K562 (cell line): ENCODE measurements at regions not wholly inside any gene's neighbourhood (a gene's known extent, or its start where the extent isn't known, plus 50 kb on each side); places are given as distances from the start of the nearest gene placed in this dataset.
A peak's percentile ranks its signal among the peaks of the same experiment; 100 is the strongest.
"Not testable (repeated sequence)": the region's sequence is repeated elsewhere in the genome, so short reads cannot be mapped to it uniquely, and the experiment has no call there.

ENCODE experiments used
- ATAC-seq: fragments of 200-7000 bp; cut with Tn5 transposase; 3 replicates; pipeline ENCODE4 v1.9.1; 2020; ENCODE audit warnings: moderate library complexity
- BruUV-seq: library from RNA; stranded (reverse); fragments of 400-500 nt; replicated peaks from 2 replicates; lab custom pipeline; 2021; lab: Mats Ljungman, UMichigan
- CTCF ChIA-PET: fragments of 300-600 bp; formaldehyde crosslinking; extraction: SDS; loops from one replicate; lab custom pipeline; 2021; ENCODE audit warnings: low intra/inter-chr PET ratio; lab: Yijun Ruan, JAX
- POLR2A ChIA-PET: fragments of 300-600, 350-650 bp; sonication (Branson Sonifier 250); formaldehyde crosslinking; extraction: SDS; loops from one replicate; lab custom pipeline; 2021; ENCODE audit warnings: antibody characterized with exemption, inconsistent platforms; lab: Yijun Ruan, JAX
- DNase-seq, 4 experiments: peaks; one replicate each; pipeline versions ENCODE4 v3.0.0 to v3.0.0-alpha.2; 2011 to 2018; ENCODE audit warnings: low spot score in 3 of 4, mixed read lengths in 3 of 4; ENCODE audit errors: extremely low read depth in 1 of 4
- FAIRE-seq: peaks from 2 replicates; lab custom pipeline; 2011; peaks lifted over from hg19 to GRCh38; lab: Jason Lieb, UNC
- H2AFZ ChIP-seq: 2 replicates; pipeline ENCODE4 v1.6.0; 2011; ENCODE audit warnings: low read depth, low read length, control low read depth, inconsistent platforms
- H3K27ac ChIP-seq: fragments of 200-600 bp; 3 replicates; pipeline ENCODE4 v1.8.0; 2011; ENCODE audit warnings: low read depth, mild to moderate bottlenecking, control low read depth, inconsistent platforms, low read length, moderate library complexity, mixed read lengths; ENCODE audit errors: extremely low read depth
- H3K27me3 ChIP-seq, 2 experiments: fragments of 300-600 bp in 1 of 2; 2 replicates in 1 of 2; 3 replicates in 1 of 2; pipeline versions ENCODE4 v1.6.0 to v1.8.0; 2011; ENCODE audit warnings: inconsistent platforms in 2 of 2, low read length in 2 of 2, mild to moderate bottlenecking in 1 of 2, mixed read lengths in 1 of 2, moderate library complexity in 1 of 2; ENCODE audit not compliant: control insufficient read depth in 2 of 2, insufficient read depth in 2 of 2
- H3K36me3 ChIP-seq: fragments of 300-600 bp; 3 replicates; pipeline ENCODE4 v1.8.0; 2011; ENCODE audit warnings: mild to moderate bottlenecking, low read length, inconsistent platforms; ENCODE audit not compliant: control insufficient read depth, insufficient read depth
- H3K4me1 ChIP-seq, 2 experiments: fragments of 200-600 bp in 1 of 2; replicated peaks in 1 of 2; 2 replicates in 1 of 2; 3 replicates in 1 of 2; pipeline versions ENCODE4 v1.5.1 to v1.8.0; 2011; ENCODE audit warnings: inconsistent platforms in 2 of 2, low read length in 2 of 2, mild to moderate bottlenecking in 1 of 2, mixed read lengths in 1 of 2, moderate library complexity in 1 of 2; ENCODE audit not compliant: control insufficient read depth in 2 of 2, insufficient read depth in 2 of 2
- H3K4me2 ChIP-seq: 2 replicates; pipeline ENCODE4 v1.6.1; 2011; ENCODE audit warnings: low read length, control low read depth, inconsistent platforms, mixed read lengths; ENCODE audit not compliant: insufficient read depth
- H3K4me3 ChIP-seq: fragments of 200-600 bp; sonication (generic), shearing (Covaris generic); 2 replicates; pipeline ENCODE4 v1.5.1; 2016; ENCODE audit warnings: control low read depth, inconsistent platforms
- H3K79me2 ChIP-seq: fragments of 200-600 bp; 3 replicates; pipeline ENCODE4 v1.8.0; 2011; ENCODE audit warnings: low read length, inconsistent platforms; ENCODE audit not compliant: control insufficient read depth, insufficient read depth
- H3K9ac ChIP-seq, 2 experiments: 2 replicates each; pipeline versions ENCODE4 v1.6.0 to v1.6.1; 2011; ENCODE audit warnings: low read depth in 2 of 2, low read length in 2 of 2, control low read depth in 1 of 2, inconsistent platforms in 1 of 2, mild to moderate bottlenecking in 1 of 2, mixed read lengths in 1 of 2; ENCODE audit not compliant: insufficient read depth in 1 of 2
- H3K9me1 ChIP-seq: one replicate; pipeline ENCODE4 v1.6.0; 2011; ENCODE audit warnings: inconsistent platforms, mild to moderate bottlenecking, low read length, moderate library complexity; ENCODE audit not compliant: control insufficient read depth, insufficient read depth
- H3K9me3 ChIP-seq: replicated peaks from 2 replicates; pipeline ENCODE4 v1.5.1; 2011; ENCODE audit warnings: low read depth, low read length, inconsistent platforms; ENCODE audit not compliant: control insufficient read depth, insufficient read depth
- H4K20me1 ChIP-seq: replicated peaks from 2 replicates; pipeline ENCODE4 v1.6.1; 2011; ENCODE audit warnings: low read length, inconsistent platforms, mixed read lengths; ENCODE audit not compliant: control insufficient read depth, insufficient read depth
- CEBPB ChIP-seq: fragments of 450-650 bp; IDR thresholded peaks from 2 replicates; pipeline ENCODE4 v1.6.1; 2016; ENCODE audit warnings: missing genetic modification characterization, missing compliant biosample characterization
- CEBPG ChIP-seq, 3 experiments: fragments of 200-800 bp in 1 of 3; sonication (Bioruptor generic) in 1 of 3; sonication (generic) in 1 of 3; formaldehyde crosslinking in 1 of 3; IDR thresholded peaks in 2 of 3; conservative IDR thresholded peaks in 1 of 3; 2 replicates each; pipeline versions ENCODE4 v1.6.1 to v1.8.0; 2016 to 2022; ENCODE audit warnings: missing compliant biosample characterization in 2 of 3, missing genetic modification characterization in 2 of 3, mild to moderate bottlenecking in 1 of 3, missing genetic modification reagents in 1 of 3
- DEAF1 ChIP-seq: fragments of 450-650 bp; formaldehyde crosslinking; IDR thresholded peaks from 2 replicates; pipeline ENCODE4 v1.4.0; 2020; ENCODE audit warnings: mild to moderate bottlenecking, moderate library complexity
- DNMT1 ChIP-seq: fragments of 450-650 bp; IDR thresholded peaks from 2 replicates; pipeline ENCODE4 v1.6.1; 2016; ENCODE audit warnings: antibody characterized with exemption, mild to moderate bottlenecking
- ELF2 ChIP-seq: fragments of 250-450 bp; sonication (Bioruptor Pico); IDR thresholded peaks from 2 replicates; pipeline ENCODE4 v1.5.0; 2021; ENCODE audit warnings: mild to moderate bottlenecking
- GTF2F1 ChIP-seq: IDR thresholded peaks from 2 replicates; pipeline ENCODE4 v1.6.1; 2011; ENCODE audit warnings: low read depth, low read length, improper control_type of control experiment
- HNRNPK ChIP-seq: fragments of 200-400 bp; formaldehyde crosslinking; IDR thresholded peaks from one replicate; pipeline ENCODE4 v1.6.1; 2018; ENCODE audit warnings: mild to moderate bottlenecking, low read depth, low read length; ENCODE audit not compliant: poor library complexity, severe bottlenecking
- JUND ChIP-seq, 2 experiments: IDR thresholded peaks; 2 replicates in 1 of 2; 3 replicates in 1 of 2; pipeline ENCODE4 v1.6.1; 2011; ENCODE audit warnings: borderline replicate concordance in 2 of 2, low read depth in 2 of 2, low read length in 2 of 2, improper control_type of control experiment in 1 of 2, missing biosample characterization in 1 of 2, missing genetic modification characterization in 1 of 2, missing genetic modification reagents in 1 of 2
- MCM7 ChIP-seq, 2 experiments: fragments of 450-650 bp; IDR thresholded peaks; 2 replicates each; pipeline ENCODE4 v1.6.1; 2016 to 2018
- SMAD1 ChIP-seq: fragments of 150-350 bp; IDR thresholded peaks from 2 replicates; pipeline ENCODE4 v1.6.1; 2014; ENCODE audit warnings: low read length, low read depth; ENCODE audit not compliant: partially characterized antibody
- SMARCA5 ChIP-seq: fragments of 450-650 bp; IDR thresholded peaks from 2 replicates; pipeline ENCODE4 v1.6.1; 2016
- TFAP4 ChIP-seq: sonication (generic); formaldehyde crosslinking; IDR thresholded peaks from 2 replicates; pipeline ENCODE4 v1.8.0; 2022; ENCODE audit warnings: missing genetic modification reagents, mild to moderate bottlenecking, moderate library complexity, borderline replicate concordance
- VEZF1 ChIP-seq: fragments of 200-800 bp; sonication (Bioruptor generic); IDR thresholded peaks from 2 replicates; pipeline ENCODE4 v1.6.1; 2017; ENCODE audit warnings: missing genetic modification characterization, missing compliant biosample characterization
- WGBS: fragments of 100-300 bp; shearing (Covaris generic); methylation state at CpG from one replicate; pipeline ENCODE4 v1.1.6; 2016; ENCODE audit warnings: low coverage, mixed read lengths; ENCODE audit not compliant: insufficient coverage; ENCODE audit errors: missing lambda C conversion rate; 5-methylcytosine and 5-hydroxymethylcytosine counted together
- in situ Hi-C: fragments of 300-500 bp; cut with MboI; formaldehyde crosslinking; loops from 4 replicates; pipeline ENCODE4 v1.15.0; 2018; ENCODE audit warnings: inconsistent platforms, mixed read lengths
- intact Hi-C: fragments of 100-400 bp; cut with micrococcal nuclease; formaldehyde crosslinking; loops from 2 replicates; pipeline ENCODE4 v1.14.2; 2022

- H3K27me3 ChIP-seq = no peaks in the 10 kb centered on the region
- in situ Hi-C loops = no loop called here
- ATAC-seq = no peak
- POLR2A ChIA-PET = no interaction called here
- H3K4me2 ChIP-seq = no peak overlapping the region
- H4K20me1 ChIP-seq = no peaks in the 10 kb centered on the region
- no peak overlapping the region for H3K9ac ChIP-seq
- TF ChIP-seq SMAD1 (no peak), DEAF1 (CRISPR knock-in tag) (no peak), SMARCA5 (no peak), TFAP4 (CRISPR knock-in tag) (no peak), GTF2F1 (no peak), DNMT1 (no peak), JUND (IDR thresholded peaks at IDR 0.05; ENCODE audit: borderline replicate concordance, low read depth, low read length) (no peak), JUND (tag; IDR thresholded peaks at IDR 0.05; ENCODE audit: borderline replicate concordance, low read depth, low read length) (no peak), CEBPB (tag) (peak; percentile 64), CEBPG (CRISPR knock-in tag; IDR thresholded peaks at IDR 0.05) (no peak), CEBPG (tag; conservative IDR thresholded peaks at IDR 0.05 in 1 of 2, IDR thresholded peaks at IDR 0.05 in 1 of 2) (peak in 1 of 2 experiments; percentile 79; a peak in 2 of 4 replicates), ELF2 (CRISPR knock-in tag) (no peak), MCM7 (IDR thresholded peaks at IDR 0.05) (no peak), VEZF1 (no peak), HNRNPK (no peak)
- TF ChIP-seq, all 486 proteins: peak for 2
- BruUV-seq = no TSS peak
- Histone ChIP-seq H3K79me2 (no peaks in the 10 kb centered on the region), H3K4me1 (no peaks in the 10 kb centered on the region), H3K27ac (no peak overlapping the region), H3K9me3 (no peaks in the 10 kb centered on the region; the same call in 1 of the 2 replicates), H3K36me3 (no peaks in the 10 kb centered on the region), H2AFZ (no peak overlapping the region), H3K9me1 (no peaks in the 10 kb centered on the region), H3K4me3 (no peak overlapping the region)
- CTCF ChIA-PET = no interaction called here
- 9% methylated on average over 1 of the region's 1 CpG for WGBS
- no peak for DNase-seq
- intact Hi-C loops = no loop called here
- FAIRE-seq = no peak
Measured at GRCh38 chr5:26386532-26386931, 651.9 kb downstream of the CDH9 start.

- H3K36me3 ChIP-seq, intact Hi-C loops, FAIRE-seq, CTCF ChIA-PET, H3K27me3 ChIP-seq, ATAC-seq, BruUV-seq, H3K9ac ChIP-seq, H3K9me1 ChIP-seq, H3K79me2 ChIP-seq, H2AFZ ChIP-seq, POLR2A ChIA-PET, H3K4me1 ChIP-seq, H3K9me3 ChIP-seq, H3K4me3 ChIP-seq, H3K4me2 ChIP-seq, H4K20me1 ChIP-seq, DNase-seq, H3K27ac ChIP-seq, in situ Hi-C loops: not testable (repeated sequence)
- WGBS = 2% methylated on average over 4 of the region's 4 CpGs
Measured at GRCh38 chr5:26364624-26365023, 673.8 kb downstream of the CDH9 start.
